HG03108 (cell line): ENCODE measurements at regions not wholly inside any gene's neighbourhood (a gene's known extent, or its start where the extent isn't known, plus 50 kb on each side); places are given as distances from the start of the nearest gene placed in this dataset.
A peak's percentile ranks its signal among the peaks of the same experiment; 100 is the strongest.

ENCODE experiments used
- ATAC-seq: cut with Tn5 transposase; IDR thresholded peaks from one replicate; pipeline ENCODE4 v1.9.1; 2021; ENCODE audit warnings: moderate library complexity; ENCODE audit not compliant: unreplicated experiment

GRCh38 chr10:3631701-3632330, 153.2 kb downstream of the KLF6 start:
- no peak for ATAC-seq

GRCh38 chr10:3631291-3631690, 153.7 kb downstream of the KLF6 start:
- no peak for ATAC-seq

GRCh38 chr10:3625959-3626751, 158.9 kb downstream of the KLF6 start:
- peak; percentile 78 for ATAC-seq

GRCh38 chr10:3624367-3624766, 160.6 kb downstream of the KLF6 start:
- no peak for ATAC-seq

- peak; percentile 47 for ATAC-seq
These were observed 161.3 kb downstream of the KLF6 start for GRCh38 chr10:3623746-3624145.

- no peak for ATAC-seq
These were observed 162.0 kb downstream of the KLF6 start for GRCh38 chr10:3622845-3623621.

- no peak for ATAC-seq
These were observed 162.6 kb downstream of the KLF6 start for GRCh38 chr10:3622427-3622826.

- ATAC-seq, result no peak
These were observed 164.2 kb downstream of the KLF6 start for GRCh38 chr10:3620818-3621217.

GRCh38 chr10:3619241-3619640, 165.8 kb downstream of the KLF6 start:
- no peak for ATAC-seq

- ATAC-seq, result no peak
These were observed 168.1 kb downstream of the KLF6 start for GRCh38 chr10:3616880-3617279.

GRCh38 chr10:3613318-3613717, 171.7 kb downstream of the KLF6 start:
- no peak for ATAC-seq

- ATAC-seq, result no peak
These were observed 172.6 kb downstream of the KLF6 start for GRCh38 chr10:3612183-3613001.

GRCh38 chr10:3606309-3606708, 178.7 kb downstream of the KLF6 start:
- no peak for ATAC-seq

- ATAC-seq, result no peak
These were observed 179.1 kb downstream of the KLF6 start for GRCh38 chr10:3605882-3606281.

GRCh38 chr10:3595736-3596135, 189.3 kb downstream of the KLF6 start:
- ATAC-seq, result no peak

- no peak for ATAC-seq
These were observed 191.4 kb downstream of the KLF6 start for GRCh38 chr10:3593611-3594010.

- no peak for ATAC-seq
These were observed 192.6 kb downstream of the KLF6 start for GRCh38 chr10:3592424-3592823.

GRCh38 chr10:3588816-3589215, 196.2 kb downstream of the KLF6 start:
- no peak for ATAC-seq

- ATAC-seq, result no peak
These were observed 196.7 kb downstream of the KLF6 start for GRCh38 chr10:3588346-3588745.

GRCh38 chr10:3584926-3585784, 199.9 kb downstream of the KLF6 start:
- ATAC-seq, result no peak
